ENCODE measurements at regions not wholly inside any gene's neighbourhood (a gene's known extent, or its start where the extent isn't known, plus 50 kb on each side); places are given as distances from the start of the nearest gene placed in this dataset.
A peak's percentile ranks its signal among the peaks of the same experiment; 100 is the strongest.

- TF ChIP-seq, protein P1, sequence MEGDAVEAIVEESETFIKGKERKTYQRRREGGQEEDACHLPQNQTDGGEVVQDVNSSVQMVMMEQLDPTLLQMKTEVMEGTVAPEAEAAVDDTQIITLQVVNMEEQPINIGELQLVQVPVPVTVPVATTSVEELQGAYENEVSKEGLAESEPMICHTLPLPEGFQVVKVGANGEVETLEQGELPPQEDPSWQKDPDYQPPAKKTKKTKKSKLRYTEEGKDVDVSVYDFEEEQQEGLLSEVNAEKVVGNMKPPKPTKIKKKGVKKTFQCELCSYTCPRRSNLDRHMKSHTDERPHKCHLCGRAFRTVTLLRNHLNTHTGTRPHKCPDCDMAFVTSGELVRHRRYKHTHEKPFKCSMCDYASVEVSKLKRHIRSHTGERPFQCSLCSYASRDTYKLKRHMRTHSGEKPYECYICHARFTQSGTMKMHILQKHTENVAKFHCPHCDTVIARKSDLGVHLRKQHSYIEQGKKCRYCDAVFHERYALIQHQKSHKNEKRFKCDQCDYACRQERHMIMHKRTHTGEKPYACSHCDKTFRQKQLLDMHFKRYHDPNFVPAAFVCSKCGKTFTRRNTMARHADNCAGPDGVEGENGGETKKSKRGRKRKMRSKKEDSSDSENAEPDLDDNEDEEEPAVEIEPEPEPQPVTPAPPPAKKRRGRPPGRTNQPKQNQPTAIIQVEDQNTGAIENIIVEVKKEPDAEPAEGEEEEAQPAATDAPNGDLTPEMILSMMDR (IDR thresholded peaks at IDR 0.05; ENCODE audit: control insufficient read depth, insufficient read depth, low read depth, low read length, missing control alignments), result no peak
- H3K4me3 ChIP-seq (ENCODE audit: control insufficient read depth, low read depth, low read length), result no peak overlapping the region
- DNase-seq (ENCODE audit: low read depth), result no peak
Observed at GRCh38 chr3:109713288-109713687, 375.9 kb upstream of the DPPA4 start.

DNA sequence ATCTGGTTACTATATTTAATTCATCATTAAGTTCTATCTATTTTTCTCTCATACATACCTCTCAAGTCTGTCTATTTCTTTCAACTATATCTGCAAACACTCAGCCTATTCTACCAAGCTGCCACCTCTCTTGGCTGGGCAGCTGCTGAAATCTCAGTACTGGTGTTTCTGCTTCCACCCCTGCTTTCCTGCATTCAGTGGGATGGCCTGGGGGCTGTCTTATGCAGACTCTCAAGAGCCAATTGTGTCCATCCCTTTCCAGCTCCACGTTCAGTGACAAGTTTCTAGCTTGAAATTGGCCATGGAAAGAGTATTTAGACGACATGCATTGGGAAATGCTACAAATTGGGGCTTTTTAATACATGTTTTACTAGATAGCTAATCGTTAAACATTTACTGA lies 378.4 kb upstream of the DPPA4 start:
- TF ChIP-seq, protein P1 (IDR thresholded peaks at IDR 0.05; ENCODE audit: control insufficient read depth, insufficient read depth, low read depth, low read length, missing control alignments), result no peak
- no peak for DNase-seq (ENCODE audit: low read depth)

GRCh38 chr3:109718850-109719249 lies 381.5 kb upstream of the DPPA4 start:
- H3K4me3 ChIP-seq (ENCODE audit: control insufficient read depth, low read depth, low read length), result no peak overlapping the region
- TF ChIP-seq, protein P1 (IDR thresholded peaks at IDR 0.05; ENCODE audit: control insufficient read depth, insufficient read depth, low read depth, low read length, missing control alignments), result no peak
- no peak for DNase-seq (ENCODE audit: low read depth)

More for the DNA sequence above, 378.4 kb upstream of the DPPA4 start:
- H3K4me3 ChIP-seq (ENCODE audit: control insufficient read depth, low read depth, low read length), result no peak overlapping the region

- no peak overlapping the region for H3K4me3 ChIP-seq (ENCODE audit: control insufficient read depth, low read depth, low read length)
- DNase-seq (ENCODE audit: low read depth), result no peak
- TF ChIP-seq, protein P1 (IDR thresholded peaks at IDR 0.05; ENCODE audit: control insufficient read depth, insufficient read depth, low read depth, low read length, missing control alignments), result no peak
Observed at GRCh38 chr3:109728861-109729494, 391.6 kb upstream of the DPPA4 start.

GRCh38 chr3:109731639-109732473 lies 394.5 kb upstream of the DPPA4 start:
- TF ChIP-seq, protein P1 (IDR thresholded peaks at IDR 0.05; ENCODE audit: control insufficient read depth, insufficient read depth, low read depth, low read length, missing control alignments), result peak; percentile 78
- H3K4me3 ChIP-seq (ENCODE audit: control insufficient read depth, low read depth, low read length), result no peak overlapping the region
- peak; percentile 28 for DNase-seq (ENCODE audit: low read depth)

DNA sequence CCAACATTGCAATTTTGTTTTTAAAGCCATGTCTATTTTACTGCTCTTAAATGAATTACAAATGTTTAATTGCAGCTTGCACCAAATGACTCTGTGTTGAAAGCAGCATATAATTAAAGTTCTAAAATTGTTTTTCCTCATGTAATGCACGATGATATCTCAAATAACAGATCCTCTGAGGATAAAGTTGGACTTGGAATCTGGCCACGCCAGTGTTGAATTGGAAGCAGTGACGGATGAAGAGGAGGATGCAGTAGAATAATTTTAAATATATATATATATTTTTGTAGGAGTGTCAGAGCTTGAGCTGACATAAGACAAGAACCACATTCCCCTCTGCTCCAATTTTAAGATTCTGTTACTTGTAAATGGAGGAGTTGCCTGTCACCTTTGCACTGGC lies 406.6 kb upstream of the DPPA4 start:
- TF ChIP-seq, protein P1 (IDR thresholded peaks at IDR 0.05; ENCODE audit: control insufficient read depth, insufficient read depth, low read depth, low read length, missing control alignments), result no peak
- no peak for DNase-seq (ENCODE audit: low read depth)
- H3K4me3 ChIP-seq (ENCODE audit: control insufficient read depth, low read depth, low read length), result no peak overlapping the region
